Left ventricle myocardium inferior (tissue), 1 donor: ENCODE measurements at regions not wholly inside any gene's neighbourhood (a gene's known extent, or its start where the extent isn't known, plus 50 kb on each side); places are given as distances from the start of the nearest gene placed in this dataset.

Experiments used
- DNase-seq: peaks from one replicate; pipeline ENCODE4 v3.0.0-alpha.2; 2020
- H3K27ac ChIP-seq: fragments of 200-600 bp; replicated peaks from 2 replicates; pipeline ENCODE4 v1.8.0; 2021
- H3K27me3 ChIP-seq: fragments of 200-600 bp; 2 replicates; pipeline ENCODE4 v1.8.0; 2021; ENCODE audit warnings: low read depth
- H3K36me3 ChIP-seq: fragments of 200-600 bp; 2 replicates; pipeline ENCODE4 v1.8.0; 2021
- H3K4me1 ChIP-seq: fragments of 200-600 bp; 2 replicates; pipeline ENCODE4 v1.8.0; 2021
- H3K4me3 ChIP-seq: fragments of 200-600 bp; 2 replicates; pipeline ENCODE4 v1.8.0; 2021; ENCODE audit warnings: mild to moderate bottlenecking, moderate library complexity
- H3K9me3 ChIP-seq: fragments of 200-600 bp; replicated peaks from 2 replicates; pipeline ENCODE4 v1.8.0; 2021
- CTCF ChIP-seq: fragments of 200-600 bp; IDR thresholded peaks from 2 replicates; pipeline ENCODE4 v1.8.0; 2021; ENCODE audit warnings: antibody characterized with exemption, mild to moderate bottlenecking, borderline replicate concordance
- intact Hi-C: fragments of 100-400 bp; cut with micrococcal nuclease; formaldehyde crosslinking; loops from one replicate; pipeline ENCODE4 v1.11.0; 2022
- donor health status: DM: no; HTN: yes; CAD: no; lungs with severe emphysema.

DNA sequence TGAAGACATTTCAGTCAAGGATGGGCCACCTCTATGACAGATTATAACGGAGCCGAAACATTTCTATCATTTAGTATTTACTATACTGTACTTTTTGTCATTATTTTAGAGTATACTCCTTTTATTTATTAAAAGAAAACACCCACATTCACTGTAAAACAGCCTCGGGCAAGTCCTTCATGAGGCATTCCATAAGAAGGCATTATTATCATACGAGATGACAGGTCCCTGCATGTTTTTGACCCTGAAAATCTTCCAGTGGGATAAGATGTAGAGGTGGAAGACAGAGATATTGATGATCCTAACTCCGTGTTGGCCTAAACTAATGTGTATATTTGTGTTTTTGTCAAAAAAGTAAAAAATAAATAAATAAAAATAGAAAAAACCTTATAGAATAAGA lies 245.0 kb downstream of the MTX2 start:
- intact Hi-C loops = no loop called here
- Histone ChIP-seq H3K9me3 (no peaks in the 10 kb centered on the region), H3K4me3 (no peak overlapping the region), H3K36me3 (no peaks in the 10 kb centered on the region), H3K27ac (no peak overlapping the region), H3K27me3 (no peaks in the 10 kb centered on the region), H3K4me1 (peaks cover 9% of the 10 kb centered on the region)
- DNase-seq = no peak
- TF ChIP-seq CTCF = no peak

DNA sequence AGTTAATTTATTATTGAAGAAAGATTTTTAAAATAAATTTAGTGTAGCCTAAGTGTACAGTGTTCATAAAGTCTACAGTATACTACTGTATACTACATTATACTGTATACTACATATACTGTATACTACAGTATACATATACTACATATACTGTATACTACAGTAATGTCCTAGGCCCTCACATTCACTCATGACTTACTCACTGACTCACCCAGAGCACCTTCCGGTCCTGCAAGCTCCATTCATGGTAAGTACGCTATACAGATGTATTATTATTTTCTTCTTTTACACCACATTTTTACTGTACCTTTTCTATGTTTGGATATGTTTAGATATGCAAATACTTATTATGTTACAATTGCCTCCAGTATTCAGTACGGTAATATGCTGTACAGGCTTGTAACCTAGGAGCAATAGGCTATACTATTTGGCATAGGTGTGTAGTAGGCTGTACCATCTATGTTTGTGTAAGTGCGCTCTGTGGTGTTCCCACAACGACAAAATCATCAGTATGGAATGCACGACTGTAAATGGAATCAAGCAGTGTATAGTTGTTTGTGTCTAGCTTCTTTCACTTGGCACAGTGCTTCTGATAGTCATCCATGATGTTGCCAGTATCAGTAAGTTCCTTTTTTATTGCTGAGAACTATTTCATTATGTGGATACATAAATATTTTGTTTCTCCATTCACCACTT lies 245.7 kb downstream of the MTX2 start:
- Histone ChIP-seq H3K9me3 (no peaks in the 10 kb centered on the region), H3K36me3 (no peaks in the 10 kb centered on the region), H3K4me3 (no peak overlapping the region), H3K4me1 (peaks cover 14% of the 10 kb centered on the region), H3K27me3 (no peaks in the 10 kb centered on the region), H3K27ac (no peak overlapping the region)
- intact Hi-C loops = no loop called here
- DNase-seq = no peak
- TF ChIP-seq CTCF = no peak

DNA sequence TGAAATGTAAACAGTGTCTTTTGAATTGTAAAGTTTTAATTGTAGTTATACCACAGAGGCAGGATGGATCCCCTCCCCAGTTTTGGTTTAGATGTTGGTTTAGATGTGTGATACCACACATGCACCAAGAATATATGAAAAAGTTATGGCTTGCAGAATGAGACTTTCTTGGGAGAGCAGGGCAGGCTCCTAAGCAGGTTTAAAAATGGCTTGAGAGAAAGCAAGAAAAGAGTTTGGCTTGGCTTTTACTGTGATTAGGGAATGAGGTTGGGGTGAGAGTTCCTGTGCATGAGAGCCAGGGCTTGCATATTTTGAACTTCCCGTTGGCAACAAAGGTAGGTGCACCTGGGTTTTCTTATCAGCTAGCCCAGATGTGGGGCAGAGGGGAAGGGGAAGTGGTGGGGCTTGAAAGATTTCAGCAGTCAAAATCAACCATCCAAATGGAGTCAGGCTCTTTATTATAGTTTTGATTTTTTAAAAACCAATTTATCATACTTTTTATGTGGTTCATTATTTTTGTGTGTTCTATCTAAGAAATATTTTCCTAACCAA lies 246.9 kb downstream of the MTX2 start:
- Histone ChIP-seq H3K36me3 (no peaks in the 10 kb centered on the region), H3K27me3 (no peaks in the 10 kb centered on the region), H3K27ac (no peak overlapping the region), H3K4me1 (peaks cover 14% of the 10 kb centered on the region), H3K9me3 (no peaks in the 10 kb centered on the region), H3K4me3 (no peak overlapping the region)
- TF ChIP-seq CTCF = no peak
- DNase-seq = no peak
- intact Hi-C loops = no loop called here

- Histone ChIP-seq H3K36me3 (no peaks in the 10 kb centered on the region), H3K4me3 (no peak overlapping the region), H3K27ac (peak overlapping the region; percentile 35), H3K27me3 (no peaks in the 10 kb centered on the region), H3K9me3 (no peaks in the 10 kb centered on the region), H3K4me1 (peaks cover 14% of the 10 kb centered on the region)
- intact Hi-C loops = no loop called here
- TF ChIP-seq CTCF = no peak
- DNase-seq = peak; percentile 34
Observed at GRCh38 chr2:176518823-176519222, 249.6 kb downstream of the MTX2 start.

DNA sequence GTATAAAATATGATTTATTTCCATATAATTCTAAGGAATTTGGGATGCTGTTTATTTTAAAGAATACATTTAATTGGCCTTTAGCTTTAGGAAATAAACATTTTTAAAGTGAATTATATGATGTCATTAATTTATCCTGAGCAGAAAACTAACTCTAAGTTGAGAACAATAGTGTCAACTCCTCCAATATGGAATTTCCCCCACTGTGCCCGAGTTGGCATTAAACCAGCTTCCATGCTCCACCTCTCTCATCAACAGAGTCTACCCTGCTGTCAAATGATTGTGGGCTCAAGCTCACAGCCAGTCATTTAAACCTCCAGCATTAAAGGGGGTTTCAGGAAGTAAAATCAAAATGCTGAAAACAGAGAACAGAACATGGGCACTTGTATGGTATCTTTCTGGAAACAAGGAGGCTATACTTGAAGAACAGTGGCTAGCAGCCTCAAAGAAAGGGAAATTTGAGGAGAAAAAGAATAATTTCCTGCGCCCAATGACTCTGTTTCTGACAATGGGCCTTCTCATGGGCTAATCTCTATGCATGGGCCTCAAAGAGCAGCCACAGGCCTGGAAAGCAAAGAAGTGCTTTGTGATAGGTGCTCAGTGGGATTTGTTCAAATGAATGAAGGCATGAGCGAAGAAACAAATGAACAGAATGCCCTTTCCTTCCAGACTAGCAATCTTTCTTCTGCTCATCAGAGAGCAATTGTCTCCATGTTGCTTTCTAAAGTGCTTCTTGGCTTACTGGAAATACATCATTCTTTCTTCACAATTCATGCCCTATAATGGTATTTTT lies 252.8 kb downstream of the MTX2 start:
- Histone ChIP-seq H3K4me1 (peaks cover 39% of the 10 kb centered on the region), H3K36me3 (no peaks in the 10 kb centered on the region), H3K27me3 (peaks cover 7% of the 10 kb centered on the region), H3K4me3 (no peak overlapping the region), H3K27ac (no peak overlapping the region), H3K9me3 (no peaks in the 10 kb centered on the region)
- no peak for TF ChIP-seq CTCF
- no peak for DNase-seq
- intact Hi-C loops = no loop called here
